GM23248 (cell line): ENCODE measurements at regions not wholly inside any gene's neighbourhood (a gene's known extent, or its start where the extent isn't known, plus 50 kb on each side); places are given as distances from the start of the nearest gene placed in this dataset.

Experiments
- EZH2 ChIP-seq: fragments of 200-600 bp; sonication (generic); IDR thresholded peaks from 2 replicates; pipeline ENCODE4 v1.6.1; 2018; ENCODE audit warnings: antibody characterized with exemption, mild to moderate bottlenecking; ENCODE audit not compliant: insufficient read depth, poor library complexity, severe bottlenecking
- EZH2phosphoT487 ChIP-seq: fragments of 200-600 bp; sonication (generic); IDR thresholded peaks from 2 replicates; pipeline ENCODE4 v1.6.1; 2018; ENCODE audit warnings: antibody characterized with exemption, moderate library complexity, mild to moderate bottlenecking, low read depth; ENCODE audit not compliant: insufficient read depth

DNA sequence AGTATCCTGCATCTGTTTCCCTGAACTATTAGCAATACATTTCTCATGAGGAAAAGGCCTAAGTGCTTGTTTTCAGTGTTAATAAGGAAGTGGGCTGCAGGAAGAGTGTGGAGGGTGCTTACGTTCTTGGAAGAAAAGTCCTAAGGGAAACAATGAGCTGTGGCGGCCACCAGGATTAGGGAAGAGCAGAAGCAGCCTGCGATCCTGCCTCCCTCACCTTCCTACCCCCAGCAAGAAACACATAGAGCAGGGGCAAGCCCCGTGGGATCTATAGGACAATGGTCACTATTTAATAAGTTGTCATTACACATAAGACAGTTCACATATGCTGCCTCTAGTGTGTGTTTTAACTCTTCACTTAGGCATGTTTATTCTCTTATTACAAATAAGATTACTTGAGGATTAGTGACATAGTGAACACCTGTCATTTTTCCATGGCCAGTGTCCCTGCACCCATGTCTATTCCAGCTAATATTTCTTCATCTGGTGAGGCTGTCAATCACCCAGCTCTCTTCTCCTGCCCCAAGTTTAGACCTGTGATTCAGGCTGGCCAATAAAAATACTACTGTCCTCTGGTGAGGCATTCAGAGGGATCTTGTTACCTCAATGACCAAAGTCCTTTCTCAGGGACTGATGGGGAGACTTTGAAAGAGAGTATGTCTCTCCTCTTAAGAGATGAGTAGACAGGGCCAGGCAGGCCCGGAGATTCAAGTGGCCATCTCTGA is 510.9 kb upstream of the CELF4 start:
- TF ChIP-seq EZH2 (no peak), EZH2phosphoT487 (no peak)
